NCI-H1105 (cell line): ENCODE measurements at regions not wholly inside any gene's neighbourhood (a gene's known extent, or its start where the extent isn't known, plus 50 kb on each side); places are given as distances from the start of the nearest gene placed in this dataset.
"Not testable (repeated sequence)": the region's sequence is repeated elsewhere in the genome, so short reads cannot be mapped to it uniquely, and the experiment has no call there.

Source experiments
- DNase-seq: peaks from one replicate; lab custom pipeline; 2025; lab: John Stamatoyannopoulos, UW

- no peak for DNase-seq
Measured at GRCh38 chr2:109048163-109048562, 59.1 kb upstream of the EDAR start.

GRCh38 chr2:109047569-109047968, 58.5 kb upstream of the EDAR start:
- DNase-seq, result not testable (repeated sequence)

- DNase-seq, result no peak
Measured at GRCh38 chr2:109046925-109047508, 58.0 kb upstream of the EDAR start.

GRCh38 chr2:109045505-109045904, 56.5 kb upstream of the EDAR start:
- DNase-seq, result no peak

GRCh38 chr2:109038992-109039391, 50.0 kb upstream of the EDAR start:
- DNase-seq, result no peak
